ENCODE measurements at regions not wholly inside any gene's neighbourhood (a gene's known extent, or its start where the extent isn't known, plus 50 kb on each side); places are given as distances from the start of the nearest gene placed in this dataset.
A peak's percentile ranks its signal among the peaks of the same experiment; 100 is the strongest.

- DNase-seq, result no peak
Measured at GRCh38 chr22:49657974-49658590, 169.6 kb downstream of the BRD1 start.

- DNase-seq, result peak; percentile 72
Measured at GRCh38 chr22:49657275-49657973, 170.2 kb downstream of the BRD1 start.

GRCh38 chr22:49656883-49657274, 170.8 kb downstream of the BRD1 start:
- peak; percentile 50 for DNase-seq

GRCh38 chr22:49656291-49656851, 171.3 kb downstream of the BRD1 start:
- DNase-seq, result no peak

GRCh38 chr22:49655168-49655812, 172.4 kb downstream of the BRD1 start:
- DNase-seq, result no peak

- DNase-seq, result no peak
Measured at GRCh38 chr22:49650336-49651241, 177.1 kb downstream of the BRD1 start.

- DNase-seq, result no peak
Measured at GRCh38 chr22:49649166-49650068, 178.3 kb downstream of the BRD1 start.

- no peak for DNase-seq
Measured at GRCh38 chr22:49648053-49648452, 179.6 kb downstream of the BRD1 start.

- DNase-seq, result no peak
Measured at GRCh38 chr22:49647627-49648026, 180.0 kb downstream of the BRD1 start.

GRCh38 chr22:49646876-49647275, 180.8 kb downstream of the BRD1 start:
- DNase-seq, result no peak

GRCh38 chr22:49645791-49646550, 181.7 kb downstream of the BRD1 start:
- DNase-seq, result no peak

GRCh38 chr22:49645257-49645656, 182.4 kb downstream of the BRD1 start:
- DNase-seq, result no peak

- DNase-seq, result no peak
Measured at GRCh38 chr22:49643998-49644397, 183.7 kb downstream of the BRD1 start.

GRCh38 chr22:49643466-49643865, 184.2 kb downstream of the BRD1 start:
- no peak for DNase-seq

- no peak for DNase-seq
Measured at GRCh38 chr22:49642741-49643140, 184.9 kb downstream of the BRD1 start.

GRCh38 chr22:49642331-49642730, 185.3 kb downstream of the BRD1 start:
- no peak for DNase-seq

GRCh38 chr22:49641770-49642313, 185.8 kb downstream of the BRD1 start:
- DNase-seq, result no peak

- DNase-seq, result no peak
Measured at GRCh38 chr22:49640366-49641095, 187.1 kb downstream of the BRD1 start.

GRCh38 chr22:49639956-49640355, 187.7 kb downstream of the BRD1 start:
- no peak for DNase-seq

- no peak for DNase-seq
Measured at GRCh38 chr22:49638788-49639187, 188.9 kb downstream of the BRD1 start.
